NCI-H2081 (cell line): ENCODE measurements at regions not wholly inside any gene's neighbourhood (a gene's known extent, or its start where the extent isn't known, plus 50 kb on each side); places are given as distances from the start of the nearest gene placed in this dataset.

Experiments
- DNase-seq, 2 experiments: peaks; one replicate each; lab custom pipeline; 2025; lab: John Stamatoyannopoulos, UW

DNA sequence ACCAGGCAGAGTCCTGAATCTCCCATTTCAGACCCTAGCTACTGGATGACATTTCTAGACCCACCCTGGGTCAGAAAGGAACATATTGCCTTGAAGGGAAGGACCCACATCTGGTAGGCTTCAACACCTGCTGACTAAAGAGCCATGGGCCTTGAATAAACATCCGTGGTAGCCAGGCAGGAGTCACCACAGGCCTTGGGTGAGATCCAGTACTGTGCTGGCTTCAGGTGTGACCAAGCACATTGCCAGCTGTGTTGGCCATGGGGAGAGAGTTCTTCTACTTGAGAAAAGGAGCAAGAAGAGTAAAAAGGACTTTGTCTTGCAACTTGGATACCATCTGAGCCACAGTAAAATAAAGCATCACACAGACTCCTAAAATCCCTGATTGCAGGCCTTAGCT lies 332.6 kb downstream of the SLC16A7 start:
- DNase-seq = no peak

DNA sequence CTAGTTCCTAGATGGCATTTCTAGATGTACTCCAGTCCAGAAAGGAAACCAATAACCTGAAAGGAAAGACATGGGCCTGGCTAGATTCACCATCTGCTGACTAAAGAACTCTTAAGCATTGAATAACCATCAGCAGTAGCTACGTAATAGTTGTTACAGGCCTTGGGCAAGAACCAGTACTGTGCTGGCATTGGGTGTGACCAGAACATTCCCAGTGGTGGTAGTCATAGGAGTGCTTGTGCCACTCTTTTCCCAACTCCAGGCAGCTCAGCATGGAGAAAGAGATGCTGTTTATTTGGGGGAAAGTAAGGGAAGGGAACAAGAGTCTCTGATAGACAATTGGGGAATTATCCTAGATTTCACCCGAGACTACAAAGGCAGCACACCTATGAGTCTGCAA lies 333.3 kb downstream of the SLC16A7 start:
- no peak for DNase-seq

DNA sequence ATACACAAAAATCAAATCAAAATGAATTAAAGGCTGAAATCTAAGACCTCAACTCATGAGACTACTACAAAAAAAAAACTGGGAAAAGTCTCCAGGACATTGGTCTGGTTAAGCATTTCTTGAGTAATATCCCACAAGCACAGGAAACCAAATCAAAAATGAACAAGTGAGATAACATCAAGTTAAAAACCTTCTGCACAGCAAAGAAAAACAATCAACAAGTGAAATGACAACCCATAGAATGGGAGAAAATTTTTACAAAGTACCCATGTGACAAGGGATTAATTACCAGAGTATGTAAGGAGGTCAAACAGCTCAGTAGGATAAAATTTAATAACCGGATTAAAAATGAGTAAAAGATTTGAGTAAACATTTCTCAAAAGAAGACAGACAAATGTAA lies 338.7 kb downstream of the SLC16A7 start:
- no peak for DNase-seq

DNA sequence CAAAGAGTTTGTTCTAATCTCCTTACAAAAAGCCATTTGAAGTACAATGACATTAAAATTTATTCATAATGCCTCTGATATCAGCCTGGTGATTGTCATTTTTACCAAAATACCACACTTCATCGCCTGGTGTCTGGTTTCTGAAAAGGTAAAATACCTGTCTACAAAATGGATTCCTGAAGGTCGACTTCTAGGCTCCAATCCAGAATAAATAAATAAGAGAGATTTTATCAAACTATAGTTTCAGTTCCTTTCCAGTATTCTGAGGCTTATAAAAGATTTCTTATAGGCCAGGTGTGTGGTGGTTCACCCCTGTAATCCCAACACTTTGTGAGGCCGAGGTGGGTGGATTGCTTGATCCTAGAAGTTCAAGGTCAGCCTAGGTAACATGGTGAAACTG lies 340.7 kb downstream of the SLC16A7 start:
- no peak for DNase-seq

DNA sequence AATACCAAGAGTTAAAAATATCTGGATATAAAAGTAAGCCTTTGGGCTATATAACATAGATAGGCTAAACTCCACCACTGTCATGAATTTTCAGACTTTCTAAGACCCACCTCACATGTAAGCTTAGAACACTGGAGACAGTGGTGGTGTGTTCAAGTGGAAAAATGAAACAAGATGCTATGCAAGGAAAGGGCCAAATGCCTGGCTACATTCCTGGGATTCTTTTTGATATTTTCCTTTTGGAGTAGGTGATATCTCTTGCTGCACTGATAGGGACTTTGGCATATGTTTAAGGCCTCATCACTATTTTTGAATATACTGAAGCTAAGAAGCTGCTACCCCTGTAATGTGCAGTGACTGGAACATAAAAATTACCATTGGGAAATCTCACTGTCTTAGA lies 341.3 kb downstream of the SLC16A7 start:
- no peak for DNase-seq

DNA sequence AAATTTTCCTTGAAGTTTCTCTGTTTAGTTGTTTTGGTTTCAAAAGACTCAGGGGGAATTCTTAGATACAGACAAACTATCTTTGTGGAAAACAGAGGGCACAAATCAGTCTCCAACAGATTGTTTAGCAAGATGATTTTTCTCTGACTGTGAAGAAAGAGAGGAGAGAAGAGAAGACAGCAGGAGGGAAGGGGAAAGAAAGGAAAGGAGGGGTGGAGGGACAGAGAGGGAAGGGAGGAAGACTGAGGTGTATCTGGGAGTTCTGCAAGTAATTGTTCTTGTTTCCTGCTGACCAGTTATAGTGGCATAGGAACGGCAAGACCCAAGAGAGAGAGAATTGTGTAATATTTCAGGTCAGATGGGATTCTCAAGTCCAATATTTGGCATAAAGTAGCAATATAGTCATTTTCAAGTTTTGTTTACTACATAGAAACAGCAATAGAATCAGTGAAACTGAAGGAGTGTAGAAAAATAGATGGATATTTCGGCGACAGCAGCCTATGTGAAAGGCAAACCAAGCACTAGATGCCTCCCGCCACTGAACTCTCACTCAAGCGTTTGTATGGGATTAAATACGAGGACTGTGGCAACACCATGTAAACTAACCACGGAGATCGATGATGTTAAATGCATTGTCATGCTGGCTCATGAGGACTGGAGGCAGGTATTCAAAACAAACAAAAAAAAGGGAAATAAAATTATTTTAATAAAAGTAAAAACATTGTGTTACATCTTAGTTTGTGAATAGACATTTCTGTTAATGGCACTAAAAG lies 342.5 kb downstream of the SLC16A7 start:
- no peak for DNase-seq

DNA sequence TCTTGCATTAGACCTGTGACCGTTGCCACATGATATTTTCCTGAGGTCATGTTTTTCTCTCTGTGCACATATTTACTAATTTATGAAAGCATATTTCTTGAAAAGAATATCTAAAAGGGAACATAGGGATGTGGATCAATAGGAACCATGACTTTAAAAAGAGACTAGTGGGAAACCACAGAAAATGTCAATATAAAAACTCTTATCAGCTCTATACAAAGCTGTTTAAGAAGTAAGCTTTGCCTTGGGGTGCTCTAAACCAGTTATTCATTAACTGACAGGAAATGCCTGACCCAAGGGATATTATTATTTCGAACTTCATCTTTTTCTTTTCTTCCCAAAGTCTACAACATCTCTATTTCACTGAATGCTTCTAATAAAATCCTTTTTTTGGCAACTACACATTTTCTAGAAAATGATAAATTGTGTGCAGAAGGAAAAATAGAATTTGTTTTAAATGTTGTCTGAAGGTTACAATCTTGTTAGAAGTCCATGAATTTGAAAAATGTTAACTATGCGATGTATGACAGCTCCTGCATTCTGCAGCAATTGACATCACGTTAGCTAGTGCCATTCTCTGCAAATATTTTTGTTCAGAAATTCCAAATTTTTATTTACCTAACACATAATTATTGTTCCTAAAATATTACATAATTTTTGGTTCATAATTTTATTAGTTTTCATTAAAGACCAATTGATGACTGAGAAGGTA lies 345.0 kb downstream of the SLC16A7 start:
- DNase-seq = no peak

DNA sequence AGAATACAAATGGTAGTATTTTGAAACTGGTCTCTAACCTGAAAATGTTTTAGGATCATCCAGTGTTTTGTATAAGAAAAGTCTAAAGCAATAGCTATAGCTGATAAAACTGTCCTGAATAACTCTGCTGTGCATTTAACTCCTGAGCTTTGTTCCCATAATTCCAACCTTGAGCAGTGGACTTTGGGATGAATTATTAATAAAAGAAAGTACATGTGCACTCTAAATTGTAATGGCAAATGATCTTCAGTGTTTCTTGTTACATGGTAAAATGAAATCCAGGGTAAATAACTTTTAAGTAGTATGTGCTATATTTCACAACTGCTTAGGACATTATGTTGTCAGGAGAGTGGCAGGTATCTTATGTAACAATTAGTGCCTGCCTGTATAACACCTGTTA lies 345.6 kb downstream of the SLC16A7 start:
- no peak for DNase-seq

DNA sequence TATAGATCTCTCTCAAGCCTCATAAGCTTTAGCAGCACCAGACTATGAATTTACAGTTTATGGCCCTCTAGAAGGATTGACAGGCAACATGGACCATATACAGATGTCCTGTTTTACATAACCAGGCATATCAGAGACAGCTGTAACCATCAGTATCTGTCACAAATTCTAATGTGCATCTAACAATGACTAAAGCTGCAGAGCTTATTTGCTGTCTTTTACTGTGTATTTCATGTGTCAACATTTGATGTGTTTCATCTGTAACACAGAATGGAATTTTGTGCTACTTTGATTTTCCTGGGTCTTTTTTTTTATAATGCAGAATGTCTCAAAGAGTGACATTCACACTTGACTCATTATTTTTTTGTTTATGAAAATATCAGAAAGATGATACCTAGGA lies 348.3 kb downstream of the SLC16A7 start:
- DNase-seq = no peak

DNA sequence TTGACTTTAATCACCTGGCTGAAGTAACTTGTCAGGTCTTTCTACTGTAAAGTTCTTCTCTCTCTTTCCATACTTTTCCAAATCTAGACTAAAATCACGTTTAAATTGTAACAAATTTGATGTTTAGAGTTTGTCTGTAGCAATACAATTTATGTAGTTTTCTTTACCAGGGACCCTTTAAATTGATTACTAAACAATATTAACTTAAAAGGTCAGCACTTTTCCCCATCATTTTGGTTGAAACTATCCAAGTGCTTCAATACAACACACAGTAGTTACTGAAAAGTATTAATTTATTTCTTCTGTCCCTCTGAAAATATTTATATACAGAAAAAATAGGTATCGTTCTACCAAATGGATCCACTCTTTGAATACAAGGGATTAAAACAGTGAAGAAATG lies 350.8 kb downstream of the SLC16A7 start:
- DNase-seq = no peak

DNA sequence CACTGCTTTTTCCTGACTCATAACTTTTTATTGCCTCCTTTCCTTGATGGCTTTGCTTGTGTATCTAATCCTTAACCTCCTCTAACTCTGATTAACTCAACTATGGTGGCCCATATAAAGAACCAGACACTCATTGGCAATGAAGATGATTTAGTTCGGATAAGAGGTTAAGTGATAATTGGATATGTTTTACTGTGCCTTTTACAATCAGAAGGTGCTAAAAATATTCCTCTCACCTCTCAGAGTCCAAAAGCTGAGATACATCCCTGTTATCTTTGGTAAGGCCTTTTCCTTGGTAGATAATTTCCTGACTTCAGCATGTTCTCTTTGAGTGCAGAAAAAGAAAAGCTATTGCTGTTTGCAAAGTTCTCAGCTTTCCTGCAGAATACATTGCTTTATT lies 367.7 kb downstream of the SLC16A7 start:
- no peak for DNase-seq

DNA sequence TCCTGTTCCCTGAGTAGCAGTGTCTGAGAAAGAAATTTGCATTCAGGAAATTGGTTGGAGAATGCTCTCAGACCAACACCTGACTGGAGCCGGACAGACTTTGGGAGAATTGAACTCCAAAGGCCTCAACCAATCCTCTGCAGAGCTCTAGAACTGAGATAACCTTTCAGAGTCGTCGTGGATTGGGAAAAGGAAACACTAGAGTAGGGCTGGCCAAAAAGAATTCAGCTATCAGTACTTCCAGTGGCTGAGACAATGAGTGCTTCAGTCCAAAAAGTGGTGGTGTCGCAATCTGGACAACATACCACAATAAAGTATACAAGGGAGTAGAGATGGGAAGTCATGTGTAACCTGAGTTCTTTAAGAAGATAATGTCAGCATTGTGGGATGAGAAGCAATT lies 377.1 kb downstream of the SLC16A7 start:
- no peak for DNase-seq

DNA sequence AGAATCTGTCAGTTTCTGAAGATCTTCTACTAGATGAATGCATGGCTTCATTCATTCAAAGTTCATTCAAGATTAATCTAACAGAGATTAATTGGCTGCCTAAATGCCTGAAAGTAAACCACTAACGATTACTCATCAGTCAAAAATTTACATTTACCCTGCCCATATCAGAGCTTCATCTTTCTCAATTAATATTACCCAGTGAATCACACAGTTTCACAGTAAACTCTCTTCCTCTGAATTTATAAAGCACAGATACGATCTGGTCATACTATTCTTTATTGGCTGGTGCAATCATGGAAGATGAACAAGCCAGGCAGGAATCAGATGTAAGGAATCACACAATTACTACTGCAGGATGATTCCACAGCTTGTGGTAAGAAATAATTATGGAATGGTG lies 377.7 kb downstream of the SLC16A7 start:
- DNase-seq = no peak

DNA sequence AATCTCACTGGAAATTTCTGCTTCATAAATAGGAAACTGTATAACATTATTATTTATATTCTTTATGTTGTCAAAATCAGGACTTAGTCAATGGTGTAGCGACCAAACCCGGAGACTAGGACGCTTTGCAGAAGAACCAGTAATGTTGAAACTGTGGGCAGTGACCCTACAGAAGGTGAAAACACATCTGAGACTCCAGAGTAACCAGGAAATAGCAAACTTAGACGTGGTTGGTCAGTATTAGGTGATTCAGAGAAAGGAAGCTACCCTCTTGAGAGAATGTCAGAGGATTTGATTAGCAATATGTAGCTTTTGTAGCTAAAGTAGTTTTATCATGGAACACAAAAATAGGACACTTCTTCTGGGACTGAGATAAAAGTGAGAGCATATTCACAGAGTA lies 381.9 kb downstream of the SLC16A7 start:
- no peak for DNase-seq

DNA sequence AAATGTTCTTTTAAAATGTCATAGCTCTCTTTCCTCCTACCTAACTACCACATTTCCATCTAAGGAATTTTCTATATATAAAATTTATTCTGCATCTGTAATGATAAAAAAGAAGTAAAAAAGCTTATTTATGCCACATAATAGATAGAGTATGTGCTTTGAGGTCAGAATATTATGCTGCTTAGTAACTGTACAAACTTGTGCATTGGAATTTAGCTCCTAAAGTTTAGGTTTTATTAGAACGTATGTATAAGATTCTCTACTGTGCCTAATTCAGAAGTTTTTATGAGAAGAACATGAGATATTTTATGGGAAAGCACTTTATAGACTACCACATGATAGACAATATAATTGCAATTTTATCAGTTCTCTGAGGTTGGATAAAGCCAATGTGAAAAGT lies 384.6 kb downstream of the SLC16A7 start:
- DNase-seq = no peak

DNA sequence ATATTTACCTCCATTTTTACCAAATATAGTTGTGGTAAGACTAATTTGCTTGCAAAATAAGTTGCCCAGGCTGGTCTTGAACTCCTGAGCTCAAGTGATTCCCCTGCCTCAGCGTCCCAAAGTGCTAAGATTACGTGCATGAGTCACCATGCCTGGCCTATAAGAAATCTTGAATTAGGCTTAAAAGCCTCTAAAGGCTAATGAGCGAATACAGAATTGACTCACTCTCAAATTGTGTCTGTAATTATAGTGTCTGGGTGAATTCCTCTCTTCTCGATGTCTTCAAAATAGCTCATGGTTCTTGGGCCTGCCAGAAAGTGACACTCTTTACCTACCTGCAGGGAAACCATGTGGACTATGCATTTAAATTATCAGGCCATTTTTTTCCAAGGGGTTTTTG lies 403.5 kb downstream of the SLC16A7 start:
- DNase-seq = no peak

DNA sequence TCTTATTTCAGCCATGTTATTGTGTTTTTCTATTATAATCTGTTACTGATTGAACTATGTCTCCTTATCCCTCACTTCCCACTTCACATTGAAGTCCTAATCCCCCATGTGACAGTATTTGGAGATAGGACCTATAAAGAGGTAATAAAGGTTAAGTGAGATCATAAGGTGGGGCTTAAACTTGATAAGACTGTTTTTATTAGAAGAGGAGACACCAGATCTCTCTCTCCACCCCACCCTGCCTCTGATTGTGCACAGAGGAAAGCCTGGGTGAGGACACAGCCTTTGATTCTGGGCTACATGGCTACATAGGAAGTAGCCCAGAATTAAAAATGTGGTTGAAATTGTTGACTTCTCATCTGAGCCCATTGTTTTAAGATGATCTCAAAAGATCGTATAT lies 414.7 kb downstream of the SLC16A7 start:
- DNase-seq = no peak

DNA sequence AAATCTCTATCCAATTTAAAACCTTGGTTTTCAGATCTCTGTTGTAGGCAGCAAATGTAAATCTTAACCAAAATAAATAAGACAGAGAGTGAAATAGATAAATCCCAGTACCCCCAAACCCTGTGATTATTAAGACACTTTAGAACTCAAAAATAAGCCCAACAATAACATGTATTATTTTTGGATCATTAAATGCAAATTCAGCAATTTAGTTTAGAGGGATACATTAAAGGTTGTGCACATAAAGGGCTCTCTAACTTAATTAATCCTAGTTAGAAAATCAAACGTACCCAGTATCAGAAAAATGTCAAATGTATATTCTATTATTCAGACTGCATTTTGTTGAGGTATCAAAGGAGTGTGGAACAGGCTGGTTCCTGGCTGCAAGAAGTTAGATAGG lies 416.8 kb downstream of the SLC16A7 start:
- no peak for DNase-seq

DNA sequence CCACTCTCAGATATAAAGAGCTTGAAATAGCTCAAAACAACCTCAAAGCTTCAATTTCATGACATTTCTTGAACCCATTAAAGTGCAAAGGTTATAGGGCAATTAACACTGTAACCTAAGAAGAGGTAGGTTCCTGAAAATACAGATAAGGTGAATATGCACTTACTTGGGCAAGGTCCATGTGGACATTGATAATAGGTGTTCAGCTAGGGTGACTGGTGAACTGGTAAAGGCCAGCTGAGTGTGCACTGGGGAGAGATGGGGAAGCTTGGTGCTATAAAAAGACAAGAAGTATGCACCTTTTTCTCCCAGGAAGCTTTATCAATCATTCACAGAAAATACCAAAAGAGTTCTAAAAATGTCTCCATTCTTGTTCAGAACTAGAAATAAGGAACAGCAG lies 418.6 kb downstream of the SLC16A7 start:
- DNase-seq = no peak

DNA sequence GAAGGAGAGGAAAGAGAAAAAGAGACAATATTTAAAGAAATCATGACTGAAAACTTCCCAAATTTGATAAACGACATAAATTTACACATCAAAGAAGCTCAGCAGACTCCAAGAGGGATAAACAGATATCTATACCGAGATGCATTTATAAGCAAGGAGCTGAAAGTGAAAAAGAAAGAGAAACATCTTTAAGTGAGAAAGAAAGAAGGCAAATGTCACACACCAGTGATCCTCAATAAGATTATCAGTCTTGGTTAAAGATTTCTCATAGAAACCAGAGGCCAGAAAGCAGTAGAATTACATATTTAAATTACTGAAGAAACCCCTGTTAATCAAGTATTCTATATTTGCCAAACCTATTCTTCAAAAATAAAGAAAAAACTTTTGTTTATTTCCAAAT lies 424.2 kb downstream of the SLC16A7 start:
- DNase-seq = no peak

DNA sequence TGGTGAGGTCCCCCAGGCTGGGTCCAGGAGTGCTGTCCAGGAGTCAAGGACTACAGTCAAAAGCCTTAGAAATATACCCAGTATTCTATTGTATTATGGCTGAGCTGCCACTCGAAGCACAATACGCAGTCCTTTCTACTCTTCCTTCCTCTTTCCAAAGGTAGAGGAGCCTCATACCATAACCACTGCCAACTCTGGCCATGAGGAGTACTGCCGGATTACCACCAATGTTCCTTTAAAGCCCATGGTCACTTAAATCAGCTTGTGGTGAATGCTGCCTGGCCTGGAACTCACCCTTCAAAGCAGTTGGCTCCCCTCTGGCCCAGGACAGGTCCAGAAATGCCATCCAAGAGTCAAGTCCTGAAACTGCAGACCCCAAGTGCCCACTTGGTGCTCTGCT lies 425.4 kb downstream of the SLC16A7 start:
- no peak for DNase-seq

DNA sequence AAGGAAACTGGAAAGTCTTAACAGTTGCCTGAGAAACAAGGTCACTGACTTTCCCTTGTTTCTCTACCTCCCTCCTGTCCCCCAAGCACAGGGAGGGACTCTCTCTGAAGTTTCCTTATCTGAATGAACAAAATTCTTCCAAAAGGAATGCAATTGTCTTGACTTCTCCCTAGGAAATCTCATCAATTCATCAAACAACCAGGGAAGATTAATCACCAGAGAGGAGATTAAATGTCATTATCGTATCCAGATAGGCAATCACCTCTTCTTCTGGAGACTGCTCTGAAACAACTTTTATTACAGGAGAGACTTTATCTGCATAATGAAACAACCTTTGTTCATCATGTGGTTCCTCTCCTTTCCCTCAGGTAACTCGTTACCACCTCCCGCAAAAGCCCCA lies 431.4 kb downstream of the SLC16A7 start:
- no peak for DNase-seq

DNA sequence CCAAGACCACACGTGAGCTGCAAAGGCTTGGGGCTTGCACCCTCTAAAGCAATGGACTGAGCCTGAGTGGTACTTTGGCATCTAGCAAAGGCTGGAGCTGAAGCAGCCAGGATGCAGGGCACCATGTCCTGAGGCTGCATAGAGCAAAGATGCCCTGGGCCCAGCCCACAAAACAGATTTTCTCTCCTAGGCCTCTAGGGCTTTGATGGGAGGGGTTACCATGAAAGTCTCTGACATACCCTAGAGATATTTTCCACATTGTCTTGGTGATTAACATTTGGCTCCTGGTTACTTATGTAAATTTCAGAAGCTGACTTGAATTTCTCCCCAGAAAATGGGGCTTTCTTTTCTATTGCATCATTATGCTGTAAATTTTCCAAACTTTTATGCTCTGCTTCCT lies 438.3 kb downstream of the SLC16A7 start:
- no peak for DNase-seq

DNA sequence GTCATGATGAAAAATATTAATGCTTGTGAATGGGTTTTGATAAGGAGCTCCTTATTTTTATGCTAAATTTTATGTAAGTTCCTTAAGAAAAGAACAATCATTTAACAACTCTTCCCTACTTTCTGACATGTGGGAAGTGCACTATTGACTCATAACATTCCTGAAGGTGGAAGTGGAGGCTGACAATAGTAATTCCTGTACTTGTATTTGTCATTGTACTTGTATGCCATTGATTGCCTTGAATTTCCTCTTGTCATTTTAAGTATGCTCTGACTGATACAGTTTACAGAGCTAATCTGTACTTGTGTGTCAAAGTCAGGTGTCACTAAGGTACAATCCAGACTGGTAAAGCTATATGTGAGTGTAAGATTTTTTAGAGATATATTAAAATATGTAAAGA lies 440.0 kb downstream of the SLC16A7 start:
- no peak for DNase-seq
